ENCODE measurements at regions not wholly inside any gene's neighbourhood (a gene's known extent, or its start where the extent isn't known, plus 50 kb on each side); places are given as distances from the start of the nearest gene placed in this dataset.

DNA sequence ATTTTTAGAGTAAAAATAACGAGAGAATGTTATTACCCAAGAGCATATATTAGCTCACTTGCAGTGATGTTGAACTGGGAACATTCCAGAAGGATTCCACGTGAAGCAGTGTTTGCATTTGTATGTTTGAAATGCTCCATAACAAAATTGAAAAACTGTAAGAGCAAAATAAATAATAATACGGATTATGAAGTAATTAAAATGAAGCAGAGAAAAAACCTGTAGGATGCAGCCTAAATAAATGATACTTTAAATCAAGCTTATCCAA lies 203.3 kb downstream of the BAMBI start:
- H3K36me3 ChIP-seq (ENCODE audit: insufficient read depth): no peaks in the 10 kb centered on the region
- no peak overlapping the region for H3K4me3 ChIP-seq
- Mint-ChIP-seq H3K4me1 (peaks cover 7% of the 10 kb centered on the region; the same call in 2 of the 3 replicates), H3K4me3 (no peak overlapping the region), H3K36me3 (ENCODE audit: low read depth) (no peaks in the 10 kb centered on the region), H3K9me3 (no peaks in the 10 kb centered on the region), H3K27me3 (ENCODE audit: insufficient read depth, low read depth, poor library complexity) (peaks cover 2% of the 10 kb centered on the region), H3K27ac (no peak overlapping the region)
- H3K4me1 ChIP-seq (ENCODE audit: insufficient read depth): peaks cover 2% of the 10 kb centered on the region
- no peaks in the 10 kb centered on the region for H4K20me1 ChIP-seq (replicated peaks; ENCODE audit: insufficient read depth)
- ATAC-seq: no peak
- H3K4me2 ChIP-seq: no peak overlapping the region
- H3K27me3 ChIP-seq (ENCODE audit: insufficient read depth): no peaks in the 10 kb centered on the region
- H3K79me2 ChIP-seq (replicated peaks; ENCODE audit: insufficient read depth): no peaks in the 10 kb centered on the region
- H3K9me2 ChIP-seq (ENCODE audit: insufficient read depth): no peaks in the 10 kb centered on the region
- H2AFZ ChIP-seq: no peak overlapping the region
- DNase-seq (ENCODE audit: low spot score): no peak
- no peak overlapping the region for H3K27ac ChIP-seq (ENCODE audit: low read depth)
- TF ChIP-seq STAT1 (IDR thresholded peaks at IDR 0.05; ENCODE audit: unreplicated experiment) (no peak), JUNB (IDR thresholded peaks at IDR 0.05; ENCODE audit: unreplicated experiment) (no peak), EZH2 (IDR thresholded peaks at IDR 0.05; ENCODE audit: low read depth, unreplicated experiment) (no peak), ZNF331 (CRISPR knock-in tag; IDR thresholded peaks at IDR 0.05; ENCODE audit: low read depth) (no peak)
- TF ChIP-seq, protein P1, sequence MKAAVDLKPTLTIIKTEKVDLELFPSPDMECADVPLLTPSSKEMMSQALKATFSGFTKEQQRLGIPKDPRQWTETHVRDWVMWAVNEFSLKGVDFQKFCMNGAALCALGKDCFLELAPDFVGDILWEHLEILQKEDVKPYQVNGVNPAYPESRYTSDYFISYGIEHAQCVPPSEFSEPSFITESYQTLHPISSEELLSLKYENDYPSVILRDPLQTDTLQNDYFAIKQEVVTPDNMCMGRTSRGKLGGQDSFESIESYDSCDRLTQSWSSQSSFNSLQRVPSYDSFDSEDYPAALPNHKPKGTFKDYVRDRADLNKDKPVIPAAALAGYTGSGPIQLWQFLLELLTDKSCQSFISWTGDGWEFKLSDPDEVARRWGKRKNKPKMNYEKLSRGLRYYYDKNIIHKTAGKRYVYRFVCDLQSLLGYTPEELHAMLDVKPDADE (IDR thresholded peaks at IDR 0.05): no peak
- TF ChIP-seq, protein P2, sequence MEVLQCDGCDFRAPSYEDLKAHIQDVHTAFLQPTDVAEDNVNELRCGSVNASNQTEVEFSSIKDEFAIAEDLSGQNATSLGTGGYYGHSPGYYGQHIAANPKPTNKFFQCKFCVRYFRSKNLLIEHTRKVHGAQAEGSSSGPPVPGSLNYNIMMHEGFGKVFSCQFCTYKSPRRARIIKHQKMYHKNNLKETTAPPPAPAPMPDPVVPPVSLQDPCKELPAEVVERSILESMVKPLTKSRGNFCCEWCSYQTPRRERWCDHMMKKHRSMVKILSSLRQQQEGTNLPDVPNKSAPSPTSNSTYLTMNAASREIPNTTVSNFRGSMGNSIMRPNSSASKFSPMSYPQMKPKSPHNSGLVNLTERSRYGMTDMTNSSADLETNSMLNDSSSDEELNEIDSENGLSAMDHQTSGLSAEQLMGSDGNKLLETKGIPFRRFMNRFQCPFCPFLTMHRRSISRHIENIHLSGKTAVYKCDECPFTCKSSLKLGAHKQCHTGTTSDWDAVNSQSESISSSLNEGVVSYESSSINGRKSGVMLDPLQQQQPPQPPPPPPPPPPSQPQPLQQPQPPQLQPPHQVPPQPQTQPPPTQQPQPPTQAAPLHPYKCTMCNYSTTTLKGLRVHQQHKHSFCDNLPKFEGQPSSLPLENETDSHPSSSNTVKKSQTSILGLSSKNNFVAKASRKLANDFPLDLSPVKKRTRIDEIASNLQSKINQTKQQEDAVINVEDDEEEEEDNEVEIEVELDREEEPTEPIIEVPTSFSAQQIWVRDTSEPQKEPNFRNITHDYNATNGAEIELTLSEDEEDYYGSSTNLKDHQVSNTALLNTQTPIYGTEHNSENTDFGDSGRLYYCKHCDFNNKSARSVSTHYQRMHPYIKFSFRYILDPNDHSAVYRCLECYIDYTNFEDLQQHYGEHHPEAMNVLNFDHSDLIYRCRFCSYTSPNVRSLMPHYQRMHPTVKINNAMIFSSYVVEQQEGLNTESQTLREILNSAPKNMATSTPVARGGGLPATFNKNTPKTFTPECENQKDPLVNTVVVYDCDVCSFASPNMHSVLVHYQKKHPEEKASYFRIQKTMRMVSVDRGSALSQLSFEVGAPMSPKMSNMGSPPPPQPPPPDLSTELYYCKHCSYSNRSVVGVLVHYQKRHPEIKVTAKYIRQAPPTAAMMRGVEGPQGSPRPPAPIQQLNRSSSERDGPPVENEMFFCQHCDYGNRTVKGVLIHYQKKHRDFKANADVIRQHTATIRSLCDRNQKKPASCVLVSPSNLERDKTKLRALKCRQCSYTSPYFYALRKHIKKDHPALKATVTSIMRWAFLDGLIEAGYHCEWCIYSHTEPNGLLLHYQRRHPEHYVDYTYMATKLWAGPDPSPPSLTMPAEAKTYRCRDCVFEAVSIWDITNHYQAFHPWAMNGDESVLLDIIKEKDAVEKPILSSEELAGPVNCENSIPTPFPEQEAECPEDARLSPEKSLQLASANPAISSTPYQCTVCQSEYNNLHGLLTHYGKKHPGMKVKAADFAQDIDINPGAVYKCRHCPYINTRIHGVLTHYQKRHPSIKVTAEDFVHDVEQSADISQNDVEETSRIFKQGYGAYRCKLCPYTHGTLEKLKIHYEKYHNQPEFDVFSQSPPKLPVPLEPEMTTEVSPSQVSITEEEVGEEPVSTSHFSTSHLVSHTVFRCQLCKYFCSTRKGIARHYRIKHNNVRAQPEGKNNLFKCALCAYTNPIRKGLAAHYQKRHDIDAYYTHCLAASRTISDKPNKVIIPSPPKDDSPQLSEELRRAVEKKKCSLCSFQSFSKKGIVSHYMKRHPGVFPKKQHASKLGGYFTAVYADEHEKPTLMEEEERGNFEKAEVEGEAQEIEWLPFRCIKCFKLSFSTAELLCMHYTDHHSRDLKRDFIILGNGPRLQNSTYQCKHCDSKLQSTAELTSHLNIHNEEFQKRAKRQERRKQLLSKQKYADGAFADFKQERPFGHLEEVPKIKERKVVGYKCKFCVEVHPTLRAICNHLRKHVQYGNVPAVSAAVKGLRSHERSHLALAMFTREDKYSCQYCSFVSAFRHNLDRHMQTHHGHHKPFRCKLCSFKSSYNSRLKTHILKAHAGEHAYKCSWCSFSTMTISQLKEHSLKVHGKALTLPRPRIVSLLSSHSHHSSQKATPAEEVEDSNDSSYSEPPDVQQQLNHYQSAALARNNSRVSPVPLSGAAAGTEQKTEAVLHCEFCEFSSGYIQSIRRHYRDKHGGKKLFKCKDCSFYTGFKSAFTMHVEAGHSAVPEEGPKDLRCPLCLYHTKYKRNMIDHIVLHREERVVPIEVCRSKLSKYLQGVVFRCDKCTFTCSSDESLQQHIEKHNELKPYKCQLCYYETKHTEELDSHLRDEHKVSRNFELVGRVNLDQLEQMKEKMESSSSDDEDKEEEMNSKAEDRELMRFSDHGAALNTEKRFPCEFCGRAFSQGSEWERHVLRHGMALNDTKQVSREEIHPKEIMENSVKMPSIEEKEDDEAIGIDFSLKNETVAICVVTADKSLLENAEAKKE (CRISPR knock-in tag; IDR thresholded peaks at IDR 0.05): no peak
- H3F3A ChIP-seq (replicated peaks; ENCODE audit: low read depth): no peaks in the 10 kb centered on the region

All from GM23338 (cell line).